SK-N-SH (cell line): ENCODE measurements at regions not wholly inside any gene's neighbourhood (a gene's known extent, or its start where the extent isn't known, plus 50 kb on each side); places are given as distances from the start of the nearest gene placed in this dataset.
"Not testable (repeated sequence)": the region's sequence is repeated elsewhere in the genome, so short reads cannot be mapped to it uniquely, and the experiment has no call there.

Experiments used
- CTCF ChIA-PET: fragments of 300-600, 350-600 bp; formaldehyde crosslinking; extraction: SDS; loops from one replicate; lab custom pipeline; 2021; lab: Yijun Ruan, JAX
- POLR2A ChIA-PET: fragments of 350-600 bp; sonication (Branson Sonifier 250); formaldehyde crosslinking; extraction: SDS; loops from one replicate; lab custom pipeline; 2020; ENCODE audit warnings: antibody characterized with exemption, inconsistent platforms; lab: Yijun Ruan, JAX
- DNase-seq: peaks from one replicate; pipeline ENCODE4 v3.0.0; 2012
- H2AFZ ChIP-seq: fragments of 200-600 bp; sonication (generic); 2 replicates; pipeline ENCODE4 v1.8.1; 2016; ENCODE audit warnings: antibody characterized with exemption, mild to moderate bottlenecking, low read depth
- H3F3A ChIP-seq: fragments of 200-600 bp; sonication (generic); replicated peaks from 2 replicates; pipeline ENCODE3; 2016; ENCODE audit warnings: antibody characterized with exemption, mild to moderate bottlenecking; ENCODE audit not compliant: insufficient read depth
- H3K27ac ChIP-seq, 2 experiments: fragments of 200-500 bp in 1 of 2; fragments of 200-600 bp in 1 of 2; sonication (Bioruptor generic) in 1 of 2; sonication (generic), shearing (Covaris generic) in 1 of 2; 2 replicates each; pipeline versions ENCODE4 v1.5.1 to v1.6.1; 2014 to 2016; ENCODE audit warnings: low read depth in 2 of 2, inconsistent platforms in 1 of 2, low read length in 1 of 2, mild to moderate bottlenecking in 1 of 2, mixed read lengths in 1 of 2
- H3K27me3 ChIP-seq: fragments of 200-600 bp; sonication (generic), shearing (Covaris generic); 2 replicates; pipeline ENCODE4 v1.6.1; 2016; ENCODE audit warnings: mixed run types; ENCODE audit not compliant: insufficient read depth
- H3K36me3 ChIP-seq, 2 experiments: fragments of 200-500 bp in 1 of 2; fragments of 200-600 bp in 1 of 2; sonication (Bioruptor generic) in 1 of 2; sonication (generic) in 1 of 2; replicated peaks in 1 of 2; 2 replicates each; pipeline versions ENCODE3 to v1.5.1; 2014 to 2016; ENCODE audit warnings: low read length in 1 of 2, mild to moderate bottlenecking in 1 of 2; ENCODE audit not compliant: insufficient read depth in 2 of 2, control insufficient read depth in 1 of 2
- H3K4me1 ChIP-seq, 2 experiments: fragments of 200-500 bp in 1 of 2; fragments of 200-600 bp in 1 of 2; sonication (Bioruptor generic) in 1 of 2; sonication (generic), shearing (Covaris generic) in 1 of 2; 2 replicates each; pipeline versions ENCODE4 v1.5.1 to v1.6.1; 2014 to 2016; ENCODE audit warnings: low read depth in 1 of 2, low read length in 1 of 2, mixed run types in 1 of 2; ENCODE audit not compliant: insufficient read depth in 2 of 2, control insufficient read depth in 1 of 2
- H3K4me2 ChIP-seq: fragments of 200-600 bp; sonication (generic), shearing (Covaris generic); 2 replicates; pipeline ENCODE4 v1.6.1; 2017; ENCODE audit warnings: mixed run types
- H3K4me3 ChIP-seq, 2 experiments: fragments of 200-500 bp in 1 of 2; fragments of 200-600 bp in 1 of 2; sonication (Bioruptor generic) in 1 of 2; sonication (generic), shearing (Covaris generic) in 1 of 2; 2 replicates each; pipeline versions ENCODE4 v1.5.1 to v1.8.1; 2014 to 2016; ENCODE audit warnings: low read depth in 2 of 2, inconsistent platforms in 1 of 2, low read length in 1 of 2, mild to moderate bottlenecking in 1 of 2, mixed read lengths in 1 of 2, moderate library complexity in 1 of 2
- H3K79me2 ChIP-seq: fragments of 200-600 bp; sonication (generic); 2 replicates; pipeline ENCODE4 v1.8.1; 2017; ENCODE audit warnings: mild to moderate bottlenecking; ENCODE audit not compliant: insufficient read depth
- H3K9ac ChIP-seq: fragments of 200-600 bp; sonication (generic); 2 replicates; pipeline ENCODE4 v1.6.1; 2017; ENCODE audit warnings: mixed run types
- H3K9me2 ChIP-seq: fragments of 200-600 bp; sonication (generic); 2 replicates; pipeline ENCODE4 v1.6.1; 2017; ENCODE audit warnings: mixed run types
- H3K9me3 ChIP-seq: fragments of 200-600 bp; sonication (generic); 2 replicates; pipeline ENCODE4 v1.6.1; 2017; ENCODE audit warnings: mixed run types, mild to moderate bottlenecking, moderate library complexity
- H4K20me1 ChIP-seq: fragments of 200-600 bp; sonication (generic); 2 replicates; pipeline ENCODE4 v1.6.1; 2017; ENCODE audit warnings: mild to moderate bottlenecking, mixed run types; ENCODE audit not compliant: insufficient read depth
- WGBS: methylation state at CpG from one replicate; pipeline ENCODE4 v1.1.6; 2017; ENCODE audit warnings: low lambda C conversion rate; 5-methylcytosine and 5-hydroxymethylcytosine counted together

DNA sequence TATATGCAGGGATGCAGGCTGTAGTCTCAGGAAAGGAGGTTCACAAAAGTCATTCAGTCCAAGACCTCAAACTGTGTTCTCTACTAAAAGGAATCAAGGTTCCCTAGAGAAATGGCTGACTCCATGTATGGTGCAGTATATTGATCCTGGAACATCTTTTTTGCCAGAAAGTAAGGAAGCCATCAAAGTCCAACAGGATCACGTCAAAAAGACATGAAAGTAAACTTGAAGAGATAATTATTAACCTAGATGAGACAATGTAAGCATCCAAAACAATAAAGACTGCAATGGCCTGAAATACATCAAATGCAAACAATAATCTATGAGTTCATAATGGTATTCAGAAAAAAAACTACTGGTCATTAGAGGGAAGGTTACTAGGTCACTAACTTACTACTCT is 115.6 kb upstream of the FABP2 start:
- H3K9me2 ChIP-seq, H3K79me2 ChIP-seq, H3K27me3 ChIP-seq, H3K4me3 ChIP-seq, POLR2A ChIA-PET, H4K20me1 ChIP-seq, H3K9ac ChIP-seq, CTCF ChIA-PET, H3K4me1 ChIP-seq, H3K4me2 ChIP-seq, H3K9me3 ChIP-seq, DNase-seq, H2AFZ ChIP-seq, H3K36me3 ChIP-seq, H3F3A ChIP-seq, H3K27ac ChIP-seq: not testable (repeated sequence)
- no CpG with 5 or more reads among the region's 1 CpG for WGBS

DNA sequence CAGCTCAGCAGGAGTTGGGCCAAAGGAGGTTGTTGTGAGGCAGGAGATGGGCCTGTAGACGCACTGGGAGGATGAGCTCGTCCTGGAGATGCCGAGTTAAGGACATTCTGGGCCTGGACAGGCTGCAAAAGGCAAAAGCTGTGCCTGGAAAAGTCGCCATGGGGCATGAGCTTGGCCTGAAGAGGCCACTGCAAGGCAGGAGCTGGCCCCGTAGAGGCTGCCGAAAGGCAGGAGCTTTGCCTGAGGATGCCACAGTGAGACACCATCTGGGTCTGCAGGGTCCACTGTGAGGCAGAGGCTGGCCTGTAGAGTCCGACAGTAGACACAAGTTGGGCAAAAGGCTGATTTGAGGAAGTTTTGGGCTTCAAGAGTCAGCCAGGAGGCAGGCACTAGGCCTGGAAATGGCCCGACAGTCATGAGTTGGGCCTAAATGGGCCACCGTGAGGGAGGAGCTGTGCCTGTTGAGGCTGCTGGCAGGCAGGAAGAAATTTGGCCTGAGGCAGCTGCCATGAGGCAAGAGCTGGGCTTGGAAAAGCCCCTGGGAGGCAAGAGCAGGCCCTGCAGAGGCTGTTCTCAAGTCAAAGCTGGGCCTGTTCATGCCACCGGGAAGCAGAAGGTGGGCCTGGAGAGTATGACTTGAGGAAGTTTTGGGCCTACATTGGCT is 86.8 kb upstream of the FABP2 start:
- DNase-seq, H3K27ac ChIP-seq, POLR2A ChIA-PET: not testable (repeated sequence)

GRCh38 chr4:119406721-119407460 is 85.0 kb upstream of the FABP2 start:
- H3K9me2 ChIP-seq, DNase-seq, H3K36me3 ChIP-seq, H3K4me2 ChIP-seq, H3K79me2 ChIP-seq, H3K9ac ChIP-seq, H2AFZ ChIP-seq, POLR2A ChIA-PET, H3K27me3 ChIP-seq, H3F3A ChIP-seq, H4K20me1 ChIP-seq, H3K4me1 ChIP-seq, H3K9me3 ChIP-seq, H3K27ac ChIP-seq, H3K4me3 ChIP-seq: not testable (repeated sequence)
- WGBS = 93% methylated on average over 5 of the region's 28 CpGs
- CTCF ChIA-PET = interaction anchor here (0.5 kb wide), 1 partner anchor 666 kb away, joined by 3 read pairs; no protein-coding TSS in a partner anchor

More for the DNA sequence above, 86.8 kb upstream of the FABP2 start:
- H3K4me2 ChIP-seq, H4K20me1 ChIP-seq, H3F3A ChIP-seq, H3K9me2 ChIP-seq, CTCF ChIA-PET, H3K4me3 ChIP-seq, H3K36me3 ChIP-seq, H3K9me3 ChIP-seq, H3K27me3 ChIP-seq, H2AFZ ChIP-seq, H3K79me2 ChIP-seq, H3K4me1 ChIP-seq, H3K9ac ChIP-seq: not testable (repeated sequence)
- WGBS = 89% methylated on average over 3 of the region's 10 CpGs

DNA sequence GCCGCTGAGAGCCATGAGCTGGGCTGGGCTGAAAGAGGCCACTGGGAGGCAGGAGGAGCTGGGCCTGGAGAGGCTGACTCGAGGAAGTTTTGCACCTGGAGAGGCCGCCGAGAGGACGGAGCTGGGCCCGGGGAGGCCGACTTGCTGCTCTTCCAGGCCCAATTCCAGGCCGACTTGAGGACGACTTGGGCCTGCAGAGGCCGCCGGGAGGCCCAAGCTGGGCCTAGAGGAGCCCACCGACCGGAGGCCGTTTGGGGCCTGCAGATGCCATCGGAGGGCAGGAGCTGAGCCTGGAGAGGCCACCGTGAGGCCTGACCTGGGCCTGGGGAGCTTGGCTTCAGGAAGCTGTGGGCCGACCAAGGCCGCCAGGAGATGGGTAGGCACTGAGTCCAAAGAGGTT is 84.1 kb upstream of the FABP2 start:
- H3K4me3 ChIP-seq, H3K27ac ChIP-seq, H4K20me1 ChIP-seq, H3K9me2 ChIP-seq, H3K36me3 ChIP-seq, H2AFZ ChIP-seq, H3F3A ChIP-seq, H3K4me2 ChIP-seq, H3K27me3 ChIP-seq, DNase-seq, H3K9me3 ChIP-seq, H3K9ac ChIP-seq, CTCF ChIA-PET, H3K79me2 ChIP-seq, H3K4me1 ChIP-seq, POLR2A ChIA-PET: not testable (repeated sequence)
- WGBS = 17% methylated on average over 1 of the region's 18 CpGs

GRCh38 chr4:119402322-119403308 is 80.7 kb upstream of the FABP2 start:
- H4K20me1 ChIP-seq, H3K27me3 ChIP-seq, H3F3A ChIP-seq, H2AFZ ChIP-seq, H3K9me2 ChIP-seq, H3K9me3 ChIP-seq, H3K27ac ChIP-seq, DNase-seq, H3K4me3 ChIP-seq, H3K79me2 ChIP-seq, POLR2A ChIA-PET, CTCF ChIA-PET, H3K36me3 ChIP-seq, H3K4me2 ChIP-seq, H3K9ac ChIP-seq, H3K4me1 ChIP-seq: not testable (repeated sequence)
- 71% methylated on average over 8 of the region's 9 CpGs for WGBS

DNA sequence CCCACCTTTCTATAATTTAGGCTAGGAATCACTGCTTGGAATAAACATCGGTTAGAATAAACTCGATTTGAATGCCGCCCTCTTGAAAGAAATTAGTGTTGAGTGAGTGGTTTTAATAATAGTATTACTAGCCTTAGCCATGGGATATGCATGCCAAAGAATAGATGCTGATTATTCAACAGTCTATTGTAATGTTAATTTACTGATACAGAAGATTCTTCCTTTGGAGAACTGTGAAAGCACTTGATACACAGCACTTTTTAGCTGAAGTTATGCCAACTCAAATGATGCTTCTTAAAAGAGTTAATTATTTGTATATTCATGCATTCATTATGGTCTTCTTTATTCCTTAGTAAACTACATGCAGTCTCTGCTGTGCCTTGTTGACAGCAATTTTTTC is 73.8 kb upstream of the FABP2 start:
- H3F3A ChIP-seq, H3K9me2 ChIP-seq, H4K20me1 ChIP-seq, H3K27ac ChIP-seq, H3K4me2 ChIP-seq, H3K4me1 ChIP-seq, H3K79me2 ChIP-seq, DNase-seq, CTCF ChIA-PET, H3K9ac ChIP-seq, POLR2A ChIA-PET, H3K9me3 ChIP-seq, H2AFZ ChIP-seq, H3K27me3 ChIP-seq, H3K4me3 ChIP-seq, H3K36me3 ChIP-seq: not testable (repeated sequence)
- 92% methylated on average over 3 of the region's 3 CpGs for WGBS
